ENCODE measurements at regions not wholly inside any gene's neighbourhood (a gene's known extent, or its start where the extent isn't known, plus 50 kb on each side); places are given as distances from the start of the nearest gene placed in this dataset.

DNA sequence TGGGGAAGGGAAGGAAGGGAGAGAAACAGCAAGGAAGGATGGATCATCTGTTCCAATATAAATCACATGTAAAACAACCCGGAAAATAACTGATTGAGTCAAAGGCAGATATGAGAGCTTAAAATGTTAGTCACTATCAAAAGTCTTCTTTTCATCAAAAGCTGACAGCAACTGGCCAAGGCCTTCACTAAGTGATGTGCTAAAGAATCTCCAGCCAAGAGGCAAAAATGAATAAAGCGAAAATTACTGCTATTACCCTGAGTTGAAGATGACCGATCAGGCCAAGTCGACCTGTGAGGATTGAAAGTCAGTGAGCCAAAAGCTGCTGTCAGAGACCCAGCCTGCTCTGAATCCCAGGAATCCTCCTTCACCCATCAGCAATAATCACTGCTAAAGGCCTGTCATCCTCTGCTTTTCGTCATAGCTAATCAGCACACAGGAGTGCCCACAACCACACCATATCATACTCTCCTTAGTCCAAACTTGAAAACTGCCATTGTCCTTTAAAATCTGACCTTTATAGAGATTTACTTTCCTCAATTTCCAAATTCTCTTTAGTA is 736.9 kb downstream of the TLE1 start:
- no peak overlapping the region for H3K4me3 ChIP-seq (ENCODE audit: low read length)
- H3K9me3 ChIP-seq (ENCODE audit: control insufficient read depth, low read depth, low read length): no peaks in the 10 kb centered on the region
- H3K4me1 ChIP-seq (ENCODE audit: control insufficient read depth, low read depth, low read length): peaks cover 7% of the 10 kb centered on the region
- H3K27ac ChIP-seq (ENCODE audit: low read length): no peak overlapping the region
- no peak overlapping the region for H3K9ac ChIP-seq (ENCODE audit: low read length)
- H3K27me3 ChIP-seq (ENCODE audit: control insufficient read depth, insufficient read depth, low read length): no peaks in the 10 kb centered on the region
- H3K36me3 ChIP-seq (ENCODE audit: control insufficient read depth, low read depth, low read length): no peaks in the 10 kb centered on the region

- H3K27me3 ChIP-seq (ENCODE audit: control insufficient read depth, insufficient read depth, low read length): no peaks in the 10 kb centered on the region
Measured at GRCh38 chr9:80951675-80952074, 737.7 kb downstream of the TLE1 start.

DNA sequence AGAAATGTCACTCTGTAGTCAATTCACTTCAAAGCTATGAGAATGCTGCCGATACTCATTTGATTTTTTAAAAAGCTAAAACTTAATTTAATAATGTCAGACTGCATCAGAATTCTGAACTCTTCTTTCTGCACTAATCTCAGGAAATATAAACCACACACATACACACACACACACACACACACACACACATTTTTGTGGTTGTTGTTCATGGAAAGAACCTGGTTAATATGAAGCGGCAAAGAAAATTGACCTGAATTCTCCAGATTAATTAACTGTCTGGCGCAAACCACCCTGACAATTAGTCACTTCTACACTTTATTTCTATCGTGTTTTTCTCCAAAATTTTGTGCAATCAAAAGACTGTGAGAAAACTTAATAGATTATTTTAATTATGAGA is 740.5 kb downstream of the TLE1 start:
- Histone ChIP-seq H3K4me3 (ENCODE audit: low read length) (no peak overlapping the region), H3K27me3 (ENCODE audit: control insufficient read depth, insufficient read depth, low read length) (no peaks in the 10 kb centered on the region), H3K27ac (ENCODE audit: low read length) (no peak overlapping the region), H3K9ac (ENCODE audit: low read length) (no peak overlapping the region), H3K36me3 (ENCODE audit: control insufficient read depth, low read depth, low read length) (no peaks in the 10 kb centered on the region), H3K9me3 (ENCODE audit: control insufficient read depth, low read depth, low read length) (no peaks in the 10 kb centered on the region), H3K4me1 (ENCODE audit: control insufficient read depth, low read depth, low read length) (peaks cover 12% of the 10 kb centered on the region)

More at GRCh38 chr9:80951675-80952074, 737.7 kb downstream of the TLE1 start:
- H3K9me3 ChIP-seq (ENCODE audit: control insufficient read depth, low read depth, low read length): no peaks in the 10 kb centered on the region
- H3K36me3 ChIP-seq (ENCODE audit: control insufficient read depth, low read depth, low read length): no peaks in the 10 kb centered on the region
- H3K27ac ChIP-seq (ENCODE audit: low read length): no peak overlapping the region
- H3K4me1 ChIP-seq (ENCODE audit: control insufficient read depth, low read depth, low read length): peaks cover 7% of the 10 kb centered on the region
- no peak overlapping the region for H3K4me3 ChIP-seq (ENCODE audit: low read length)
- no peak overlapping the region for H3K9ac ChIP-seq (ENCODE audit: low read length)

GRCh38 chr9:80948066-80948465 is 741.3 kb downstream of the TLE1 start:
- Histone ChIP-seq H3K27ac (ENCODE audit: low read length) (no peak overlapping the region), H3K9ac (ENCODE audit: low read length) (no peak overlapping the region), H3K4me1 (ENCODE audit: control insufficient read depth, low read depth, low read length) (peaks cover 12% of the 10 kb centered on the region), H3K4me3 (ENCODE audit: low read length) (no peak overlapping the region), H3K27me3 (ENCODE audit: control insufficient read depth, insufficient read depth, low read length) (no peaks in the 10 kb centered on the region), H3K9me3 (ENCODE audit: control insufficient read depth, low read depth, low read length) (no peaks in the 10 kb centered on the region), H3K36me3 (ENCODE audit: control insufficient read depth, low read depth, low read length) (no peaks in the 10 kb centered on the region)

GRCh38 chr9:80946496-80947170 is 742.7 kb downstream of the TLE1 start:
- Histone ChIP-seq H3K27ac (ENCODE audit: low read length) (no peak overlapping the region), H3K4me3 (ENCODE audit: low read length) (no peak overlapping the region), H3K9me3 (ENCODE audit: control insufficient read depth, low read depth, low read length) (no peaks in the 10 kb centered on the region), H3K9ac (ENCODE audit: low read length) (no peak overlapping the region), H3K27me3 (ENCODE audit: control insufficient read depth, insufficient read depth, low read length) (no peaks in the 10 kb centered on the region), H3K36me3 (ENCODE audit: control insufficient read depth, low read depth, low read length) (no peaks in the 10 kb centered on the region), H3K4me1 (ENCODE audit: control insufficient read depth, low read depth, low read length) (peaks cover 12% of the 10 kb centered on the region)

- H3K4me3 ChIP-seq (ENCODE audit: low read length): no peak overlapping the region
- H3K36me3 ChIP-seq (ENCODE audit: control insufficient read depth, low read depth, low read length): no peaks in the 10 kb centered on the region
- no peak overlapping the region for H3K9ac ChIP-seq (ENCODE audit: low read length)
- no peaks in the 10 kb centered on the region for H3K9me3 ChIP-seq (ENCODE audit: control insufficient read depth, low read depth, low read length)
- H3K27me3 ChIP-seq (ENCODE audit: control insufficient read depth, insufficient read depth, low read length): no peaks in the 10 kb centered on the region
- H3K4me1 ChIP-seq (ENCODE audit: control insufficient read depth, low read depth, low read length): peaks cover 12% of the 10 kb centered on the region
- H3K27ac ChIP-seq (ENCODE audit: low read length): no peak overlapping the region
Measured at GRCh38 chr9:80945436-80945835, 743.9 kb downstream of the TLE1 start.

GRCh38 chr9:80937645-80938044 is 751.7 kb downstream of the TLE1 start:
- H3K4me3 ChIP-seq (ENCODE audit: low read length): no peak overlapping the region
- no peaks in the 10 kb centered on the region for H3K27me3 ChIP-seq (ENCODE audit: control insufficient read depth, insufficient read depth, low read length)
- H3K9me3 ChIP-seq (ENCODE audit: control insufficient read depth, low read depth, low read length): no peaks in the 10 kb centered on the region
- no peak overlapping the region for H3K27ac ChIP-seq (ENCODE audit: low read length)
- H3K36me3 ChIP-seq (ENCODE audit: control insufficient read depth, low read depth, low read length): no peaks in the 10 kb centered on the region
- no peak overlapping the region for H3K9ac ChIP-seq (ENCODE audit: low read length)
- H3K4me1 ChIP-seq (ENCODE audit: control insufficient read depth, low read depth, low read length): no peaks in the 10 kb centered on the region

- Histone ChIP-seq H3K27me3 (ENCODE audit: control insufficient read depth, insufficient read depth, low read length) (no peaks in the 10 kb centered on the region), H3K4me3 (ENCODE audit: low read length) (no peak overlapping the region), H3K9me3 (ENCODE audit: control insufficient read depth, low read depth, low read length) (no peaks in the 10 kb centered on the region)
Measured at GRCh38 chr9:80934095-80934494, 755.3 kb downstream of the TLE1 start.

DNA sequence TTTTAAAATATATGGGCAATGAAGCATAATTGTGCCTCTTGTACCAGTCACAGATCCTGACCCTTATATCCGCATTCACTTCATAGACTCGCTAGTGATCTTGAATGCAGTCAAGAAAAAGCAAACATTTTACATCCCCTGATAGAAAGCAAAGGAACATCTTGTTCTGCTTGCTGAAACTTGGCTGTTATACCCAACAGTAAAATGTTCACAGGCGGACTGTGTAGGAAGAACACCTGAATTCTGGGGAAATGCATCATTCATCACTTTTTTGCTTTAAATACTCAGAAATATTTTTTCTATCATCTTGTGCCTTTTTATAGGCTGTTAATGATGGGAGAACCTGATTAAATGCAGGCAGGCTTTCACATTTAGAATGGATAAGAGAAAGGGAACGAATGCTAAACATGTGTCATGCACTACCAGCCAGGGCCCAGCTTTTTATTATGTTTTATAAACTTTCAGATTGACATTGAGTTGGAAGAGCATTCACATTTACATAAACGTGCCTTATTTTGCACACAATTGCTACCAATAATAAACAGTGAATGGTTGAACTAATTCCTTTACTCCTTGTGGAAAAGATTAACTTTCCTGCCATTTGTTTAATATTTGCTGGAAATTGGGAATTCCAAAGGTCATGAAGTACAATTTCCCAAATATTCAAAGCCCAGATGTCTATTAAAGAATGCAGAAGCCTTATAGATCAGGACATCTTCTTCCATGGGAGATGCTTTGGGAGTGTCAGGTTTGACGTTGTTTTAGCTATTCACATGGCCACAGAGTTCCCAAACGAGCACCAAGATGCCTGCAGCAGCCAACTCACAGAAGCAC is 756.2 kb downstream of the TLE1 start:
- Histone ChIP-seq H3K27me3 (ENCODE audit: control insufficient read depth, insufficient read depth, low read length) (no peaks in the 10 kb centered on the region), H3K4me1 (ENCODE audit: control insufficient read depth, low read depth, low read length) (no peaks in the 10 kb centered on the region), H3K9me3 (ENCODE audit: control insufficient read depth, low read depth, low read length) (no peaks in the 10 kb centered on the region), H3K4me3 (ENCODE audit: low read length) (no peak overlapping the region), H3K36me3 (ENCODE audit: control insufficient read depth, low read depth, low read length) (no peaks in the 10 kb centered on the region), H3K27ac (ENCODE audit: low read length) (no peak overlapping the region), H3K9ac (ENCODE audit: low read length) (no peak overlapping the region)

More at GRCh38 chr9:80934095-80934494, 755.3 kb downstream of the TLE1 start:
- H3K27ac ChIP-seq (ENCODE audit: low read length): no peak overlapping the region
- no peak overlapping the region for H3K9ac ChIP-seq (ENCODE audit: low read length)
- no peaks in the 10 kb centered on the region for H3K4me1 ChIP-seq (ENCODE audit: control insufficient read depth, low read depth, low read length)
- no peaks in the 10 kb centered on the region for H3K36me3 ChIP-seq (ENCODE audit: control insufficient read depth, low read depth, low read length)

- no peak overlapping the region for H3K27ac ChIP-seq (ENCODE audit: low read length)
- no peaks in the 10 kb centered on the region for H3K27me3 ChIP-seq (ENCODE audit: control insufficient read depth, insufficient read depth, low read length)
- H3K9me3 ChIP-seq (ENCODE audit: control insufficient read depth, low read depth, low read length): no peaks in the 10 kb centered on the region
- no peaks in the 10 kb centered on the region for H3K36me3 ChIP-seq (ENCODE audit: control insufficient read depth, low read depth, low read length)
- no peak overlapping the region for H3K4me3 ChIP-seq (ENCODE audit: low read length)
- H3K4me1 ChIP-seq (ENCODE audit: control insufficient read depth, low read depth, low read length): no peaks in the 10 kb centered on the region
- H3K9ac ChIP-seq (ENCODE audit: low read length): no peak overlapping the region
Measured at GRCh38 chr9:80932181-80932580, 757.2 kb downstream of the TLE1 start.

GRCh38 chr9:80931163-80931562 is 758.2 kb downstream of the TLE1 start:
- Histone ChIP-seq H3K36me3 (ENCODE audit: control insufficient read depth, low read depth, low read length) (no peaks in the 10 kb centered on the region), H3K27me3 (ENCODE audit: control insufficient read depth, insufficient read depth, low read length) (no peaks in the 10 kb centered on the region), H3K9ac (ENCODE audit: low read length) (no peak overlapping the region), H3K9me3 (ENCODE audit: control insufficient read depth, low read depth, low read length) (no peaks in the 10 kb centered on the region), H3K4me3 (ENCODE audit: low read length) (no peak overlapping the region), H3K4me1 (ENCODE audit: control insufficient read depth, low read depth, low read length) (no peaks in the 10 kb centered on the region), H3K27ac (ENCODE audit: low read length) (no peak overlapping the region)

Data from iPS-18a (cell line).